H7 (cell line): ENCODE measurements at regions not wholly inside any gene's neighbourhood (a gene's known extent, or its start where the extent isn't known, plus 50 kb on each side); places are given as distances from the start of the nearest gene placed in this dataset.
A peak's percentile ranks its signal among the peaks of the same experiment; 100 is the strongest.
"Not testable (repeated sequence)": the region's sequence is repeated elsewhere in the genome, so short reads cannot be mapped to it uniquely, and the experiment has no call there.

Experiments used
- DNase-seq: peaks from one replicate; pipeline ENCODE4 v3.0.0; 2012
- H3K27me3 ChIP-seq: 2 replicates; pipeline ENCODE4 v1.6.0; 2011; ENCODE audit warnings: mild to moderate bottlenecking, low read length; ENCODE audit not compliant: control insufficient read depth, insufficient read depth
- H3K36me3 ChIP-seq: replicated peaks from 2 replicates; pipeline ENCODE4 v1.5.1; 2011; ENCODE audit warnings: low read length; ENCODE audit not compliant: control insufficient read depth, insufficient read depth
- H3K4me3 ChIP-seq: 2 replicates; pipeline ENCODE4 v1.5.1; 2011; ENCODE audit warnings: low read depth, mild to moderate bottlenecking, control low read depth, low read length, moderate library complexity; ENCODE audit not compliant: insufficient read depth

DNA sequence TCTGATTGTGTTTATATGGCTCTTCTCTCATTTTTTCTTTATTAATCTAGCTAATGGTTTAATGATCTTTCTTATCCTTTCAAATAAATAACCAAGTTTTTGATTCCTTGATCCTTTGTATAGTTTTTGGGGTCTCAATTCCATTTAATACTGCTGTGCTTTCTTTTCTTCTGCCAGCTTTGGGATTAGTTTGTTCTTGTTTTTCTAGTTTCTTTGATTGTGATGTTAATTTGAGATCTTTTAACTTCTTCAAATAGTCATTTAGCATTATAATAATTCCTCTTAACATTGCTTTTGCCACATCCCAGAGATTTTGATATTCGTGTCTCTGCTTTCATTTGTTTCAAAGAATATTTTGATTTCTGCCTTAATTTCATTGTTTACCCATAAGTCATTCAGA is 1126.6 kb downstream of the NAALADL2 start:
- no peaks in the 10 kb centered on the region for H3K36me3 ChIP-seq
- no peak for DNase-seq
- no peak overlapping the region for H3K4me3 ChIP-seq
- H3K27me3 ChIP-seq: no peaks in the 10 kb centered on the region

- Histone ChIP-seq H3K4me3 (no peak overlapping the region), H3K36me3 (no peaks in the 10 kb centered on the region), H3K27me3 (no peaks in the 10 kb centered on the region)
- DNase-seq: no peak
These were observed 1124.2 kb downstream of the NAALADL2 start for GRCh38 chr3:175983379-175983778.

DNA sequence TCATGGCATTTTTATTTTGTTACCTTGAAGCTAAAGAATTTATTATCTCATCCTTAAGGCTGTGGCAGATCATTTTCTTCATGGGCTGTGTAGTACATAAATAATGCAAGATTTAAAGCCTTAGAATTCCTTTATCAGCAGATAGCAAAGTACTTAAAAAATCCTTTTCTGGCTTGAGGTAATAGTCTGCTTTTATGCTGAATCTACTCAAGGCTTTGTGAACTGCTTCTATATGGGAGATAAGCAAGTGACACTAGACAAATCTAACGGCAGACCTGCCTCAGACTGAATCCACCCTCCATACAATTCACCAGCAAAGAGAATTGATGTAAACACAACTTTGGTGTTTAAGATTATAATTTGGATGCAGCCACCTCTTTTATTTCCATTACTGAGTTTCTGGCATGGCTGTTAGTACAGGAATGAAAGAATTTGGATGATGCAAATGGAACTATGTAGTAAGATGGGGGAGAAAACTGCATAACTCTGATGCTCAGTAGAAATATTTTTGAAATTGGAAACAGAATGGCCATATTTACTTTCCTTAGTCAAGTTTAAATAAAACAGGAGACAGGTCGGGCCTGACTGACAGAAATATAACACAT is 1121.5 kb downstream of the NAALADL2 start:
- H3K36me3 ChIP-seq: no peaks in the 10 kb centered on the region
- H3K27me3 ChIP-seq: no peaks in the 10 kb centered on the region
- H3K4me3 ChIP-seq: no peak overlapping the region
- no peak for DNase-seq

- H3K27me3 ChIP-seq: no peaks in the 10 kb centered on the region
These were observed 1119.0 kb downstream of the NAALADL2 start for GRCh38 chr3:175977968-175978752.

DNA sequence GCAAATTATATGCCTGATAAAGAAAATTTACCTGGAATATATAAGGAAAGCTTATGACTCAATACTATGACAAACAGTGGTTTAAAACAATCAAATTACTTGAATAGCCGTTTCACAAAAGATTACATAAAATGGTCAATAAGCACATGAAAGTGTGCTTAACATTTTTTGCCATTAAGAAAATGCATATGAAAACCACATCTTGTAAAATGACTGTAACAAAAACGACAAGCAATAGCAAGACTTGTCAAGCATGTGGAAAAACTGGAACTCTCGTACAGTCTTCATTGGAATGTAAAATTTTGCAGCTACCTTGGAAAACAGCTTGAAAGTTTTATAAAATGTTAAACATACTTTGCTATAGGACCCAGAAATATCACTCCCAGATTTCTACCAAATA is 1110.3 kb downstream of the NAALADL2 start:
- no peak for DNase-seq
- Histone ChIP-seq H3K36me3 (no peaks in the 10 kb centered on the region), H3K4me3 (no peak overlapping the region), H3K27me3 (no peaks in the 10 kb centered on the region)

More at GRCh38 chr3:175977968-175978752, 1119.0 kb downstream of the NAALADL2 start:
- Histone ChIP-seq H3K4me3 (no peak overlapping the region), H3K36me3 (no peaks in the 10 kb centered on the region)
- no peak for DNase-seq

GRCh38 chr3:175965036-175965435 is 1105.9 kb downstream of the NAALADL2 start:
- H3K36me3 ChIP-seq: no peaks in the 10 kb centered on the region
- no peaks in the 10 kb centered on the region for H3K27me3 ChIP-seq
- H3K4me3 ChIP-seq: no peak overlapping the region
- DNase-seq: no peak

- no peaks in the 10 kb centered on the region for H3K36me3 ChIP-seq
- no peak overlapping the region for H3K4me3 ChIP-seq
- DNase-seq: no peak
These were observed 1098.3 kb downstream of the NAALADL2 start for GRCh38 chr3:175957427-175957826.

GRCh38 chr3:175956964-175957363 is 1097.8 kb downstream of the NAALADL2 start:
- Histone ChIP-seq H3K4me3 (no peak overlapping the region), H3K36me3 (no peaks in the 10 kb centered on the region), H3K27me3 (no peaks in the 10 kb centered on the region)
- DNase-seq: no peak

More at GRCh38 chr3:175957427-175957826, 1098.3 kb downstream of the NAALADL2 start:
- H3K27me3 ChIP-seq: no peaks in the 10 kb centered on the region

DNA sequence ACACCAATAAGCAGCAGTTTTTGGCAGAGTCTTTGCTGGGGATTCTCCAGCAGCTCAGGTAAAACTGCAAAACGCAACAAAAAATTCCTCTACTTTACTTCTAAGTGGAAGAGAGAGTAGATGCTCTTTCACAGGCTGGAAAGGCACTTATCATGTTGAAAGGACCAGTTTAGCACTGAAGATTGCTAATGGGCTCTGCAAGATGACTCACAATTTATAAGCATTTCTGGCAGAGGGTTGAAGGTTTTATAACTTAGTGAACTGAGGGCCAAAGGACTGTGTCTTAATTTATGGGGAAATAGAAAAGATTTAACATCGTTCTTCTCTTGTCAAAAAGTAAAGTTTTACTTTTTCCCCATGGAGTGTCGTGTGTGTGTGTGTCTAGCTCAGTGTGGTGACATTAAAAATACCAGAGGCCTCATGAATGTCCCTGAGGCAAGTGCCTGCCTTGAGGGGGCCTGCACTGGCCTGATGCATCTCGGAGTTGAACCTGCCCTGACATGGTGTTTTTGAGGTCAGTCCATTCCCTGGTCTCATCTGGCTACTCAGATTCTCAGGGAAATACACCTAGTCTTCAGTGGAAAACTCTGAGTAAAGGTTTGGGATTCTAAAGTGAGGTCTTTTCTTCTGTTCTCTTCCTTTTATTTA is 1092.0 kb downstream of the NAALADL2 start:
- Histone ChIP-seq H3K36me3 (no peaks in the 10 kb centered on the region), H3K4me3 (no peak overlapping the region), H3K27me3 (no peaks in the 10 kb centered on the region)
- DNase-seq: no peak

DNA sequence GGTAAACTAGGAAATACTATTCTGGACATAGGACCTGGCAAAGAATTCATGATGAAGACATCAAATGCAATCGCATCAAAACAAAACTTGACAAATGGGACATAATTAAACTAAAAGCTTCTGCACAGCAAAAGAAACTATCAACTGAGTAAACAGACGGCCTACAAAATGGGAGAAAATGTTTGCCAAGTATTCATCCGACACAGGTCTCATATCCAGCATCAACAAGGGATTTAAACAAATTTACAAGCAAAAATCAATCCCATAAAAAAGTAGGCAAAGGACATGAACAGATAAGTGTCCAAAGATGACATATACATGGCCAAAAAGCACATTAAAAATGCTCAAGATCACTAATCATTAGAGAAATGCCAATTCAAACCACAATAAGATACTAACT is 1088.9 kb downstream of the NAALADL2 start:
- Histone ChIP-seq H3K36me3 (no peaks in the 10 kb centered on the region), H3K27me3 (no peaks in the 10 kb centered on the region), H3K4me3 (no peak overlapping the region)
- no peak for DNase-seq

DNA sequence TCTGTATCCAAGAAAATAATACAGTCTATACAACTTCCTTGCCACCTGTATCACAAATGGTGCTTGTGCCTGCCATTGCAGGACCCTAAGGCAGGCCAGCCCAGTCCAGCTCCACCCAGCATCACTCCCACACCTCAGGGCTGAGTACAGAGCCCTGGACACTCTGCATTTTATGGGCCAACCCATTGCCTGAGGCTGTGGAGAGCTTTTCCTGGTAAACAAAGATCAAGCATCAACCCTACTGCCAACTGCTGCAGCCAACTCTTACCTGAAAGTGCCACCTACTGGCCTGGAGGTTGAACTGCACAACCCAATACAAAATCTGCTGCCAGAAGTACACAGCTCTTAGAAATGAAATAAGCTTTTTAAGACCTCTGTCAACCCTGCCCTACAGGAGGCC is 1082.2 kb downstream of the NAALADL2 start:
- Histone ChIP-seq H3K36me3 (no peaks in the 10 kb centered on the region), H3K27me3 (no peaks in the 10 kb centered on the region), H3K4me3 (no peak overlapping the region)
- peak; percentile 8 for DNase-seq

DNA sequence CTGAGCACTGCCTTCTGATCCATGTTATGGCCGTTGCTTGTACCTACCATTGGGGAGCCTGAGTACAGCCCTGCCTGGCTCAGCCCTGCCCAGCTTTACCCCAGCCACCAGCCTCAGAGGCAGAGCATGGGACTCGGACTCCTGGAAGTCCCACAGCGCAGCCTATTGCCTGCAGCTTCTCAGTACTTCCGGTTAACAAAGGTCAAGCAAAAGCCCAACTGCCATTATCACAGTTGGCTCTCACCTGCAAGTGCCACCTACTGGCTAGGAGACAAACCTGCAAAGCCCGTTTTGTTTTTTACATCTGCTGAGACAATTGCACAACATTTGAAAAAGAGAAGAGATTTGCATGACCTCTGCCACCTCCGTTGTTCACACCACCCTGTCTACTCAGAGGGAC is 1081.7 kb downstream of the NAALADL2 start:
- Histone ChIP-seq H3K27me3 (no peaks in the 10 kb centered on the region), H3K4me3 (no peak overlapping the region), H3K36me3 (no peaks in the 10 kb centered on the region)
- DNase-seq: peak; percentile 54

DNA sequence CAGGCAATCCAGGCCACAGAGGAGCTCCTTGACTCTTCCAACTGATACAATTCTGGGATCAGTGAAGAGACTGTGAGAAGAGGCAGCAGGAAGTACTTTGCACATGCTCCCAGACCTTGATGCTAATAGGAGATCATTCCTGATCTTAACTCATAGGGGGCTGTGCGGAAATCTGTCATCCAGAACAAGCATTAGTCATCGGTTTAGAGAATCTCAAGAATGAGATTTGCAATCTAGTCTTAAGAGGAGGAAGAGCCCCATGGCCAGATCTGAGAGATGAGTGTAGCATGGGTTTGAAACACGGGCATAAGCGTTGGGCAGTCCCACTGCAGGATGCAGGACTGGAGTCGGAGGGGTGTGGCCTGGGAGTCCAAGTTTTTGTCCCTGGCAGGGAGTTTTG is 1081.1 kb downstream of the NAALADL2 start:
- no peaks in the 10 kb centered on the region for H3K27me3 ChIP-seq
- no peaks in the 10 kb centered on the region for H3K36me3 ChIP-seq
- H3K4me3 ChIP-seq: no peak overlapping the region
- no peak for DNase-seq

DNA sequence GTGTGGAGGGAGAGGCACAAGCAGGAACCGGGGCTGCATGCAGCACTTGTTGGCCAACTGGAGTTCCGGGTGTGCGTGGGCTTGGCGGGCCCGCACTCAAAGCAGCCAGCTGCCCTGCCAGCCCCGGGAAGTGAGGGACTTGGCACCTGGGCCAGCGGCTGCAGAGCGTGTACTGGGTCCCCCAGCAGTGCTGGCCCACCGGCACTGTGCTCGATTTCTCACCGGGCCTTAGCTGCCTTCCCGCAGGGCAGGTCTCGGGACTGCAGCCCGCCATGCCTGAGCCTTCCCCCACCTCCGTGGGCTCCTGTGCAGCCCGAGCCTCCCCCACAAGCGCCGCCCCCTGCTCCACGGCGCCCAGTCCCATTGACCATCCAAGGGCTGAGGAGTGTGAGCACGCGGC is 1078.2 kb downstream of the NAALADL2 start:
- not testable (repeated sequence) for DNase-seq, H3K36me3 ChIP-seq, H3K27me3 ChIP-seq, H3K4me3 ChIP-seq

- DNase-seq: no peak
- no peaks in the 10 kb centered on the region for H3K36me3 ChIP-seq
- H3K27me3 ChIP-seq: no peaks in the 10 kb centered on the region
- no peak overlapping the region for H3K4me3 ChIP-seq
These were observed 1073.5 kb downstream of the NAALADL2 start for GRCh38 chr3:175932586-175932985.
